Panc1 (cell line): ENCODE measurements at regions not wholly inside any gene's neighbourhood (a gene's known extent, or its start where the extent isn't known, plus 50 kb on each side); places are given as distances from the start of the nearest gene placed in this dataset.
A peak's percentile ranks its signal among the peaks of the same experiment; 100 is the strongest.

Source experiments
- ATAC-seq: fragments of 200-7000 bp; cut with Tn5 transposase; 2 replicates; pipeline ENCODE4 v1.9.1; 2020; ENCODE audit warnings: mild to moderate bottlenecking, moderate library complexity
- BruUV-seq: library from RNA; stranded (reverse); fragments of 400-500 nt; replicated peaks from 2 replicates; lab custom pipeline; 2021; lab: Mats Ljungman, UMichigan
- CTCF ChIA-PET: fragments of 300-600 bp; sonication (Branson Sonifier 250); formaldehyde crosslinking; loops from one replicate; lab custom pipeline; 2022; ENCODE audit warnings: antibody characterized with exemption; lab: Charles Lee
- POLR2A ChIA-PET: fragments of 300-600 bp; sonication (Branson Sonifier 250); formaldehyde crosslinking; loops from one replicate; lab custom pipeline; 2022; ENCODE audit warnings: antibody characterized with exemption; lab: Charles Lee
- DNase-seq: peaks from one replicate; pipeline ENCODE4 v3.0.0-alpha.2; 2010; ENCODE audit warnings: low read depth, low spot score
- H3K27ac ChIP-seq: 2 replicates; pipeline ENCODE4 v1.5.1; 2011; ENCODE audit warnings: mild to moderate bottlenecking, low read length, inconsistent platforms
- H3K27me3 ChIP-seq: fragments of 200-500 bp; sonication (Bioruptor generic); 2 replicates; pipeline ENCODE4 v1.6.0; 2014; ENCODE audit warnings: low read length, inconsistent platforms; ENCODE audit not compliant: control insufficient read depth, insufficient read depth
- H3K36me3 ChIP-seq: fragments of 200-500 bp; sonication (Bioruptor generic); 2 replicates; pipeline ENCODE4 v1.5.1; 2014; ENCODE audit warnings: inconsistent platforms, mild to moderate bottlenecking, low read length, moderate library complexity; ENCODE audit not compliant: control insufficient read depth, insufficient read depth
- H3K4me1 ChIP-seq: 2 replicates; pipeline ENCODE4 v1.5.1; 2011; ENCODE audit warnings: inconsistent platforms, mild to moderate bottlenecking, low read length, moderate library complexity; ENCODE audit not compliant: control insufficient read depth, insufficient read depth
- H3K4me3 ChIP-seq, 2 experiments: 2 replicates each; pipeline ENCODE4 v1.5.1; 2011 to 2012; ENCODE audit warnings: low read depth in 2 of 2, low read length in 2 of 2, mild to moderate bottlenecking in 2 of 2, inconsistent platforms in 1 of 2, moderate library complexity in 1 of 2
- H3K9me3 ChIP-seq: fragments of 200-500 bp; sonication (Bioruptor generic); 2 replicates; pipeline ENCODE4 v1.5.1; 2014; ENCODE audit warnings: low read depth, mild to moderate bottlenecking, inconsistent platforms, low read length, moderate library complexity; ENCODE audit not compliant: control insufficient read depth, insufficient read depth
- CTCF ChIP-seq: fragments of 450-650 bp; IDR thresholded peaks from 2 replicates; pipeline ENCODE4 v1.5.1; 2017; ENCODE audit warnings: mild to moderate bottlenecking
- POLR2AphosphoS5 ChIP-seq: IDR thresholded peaks from 2 replicates; pipeline ENCODE4 v1.6.1; 2012; ENCODE audit warnings: mild to moderate bottlenecking, low read depth, low read length, moderate library complexity
- REST ChIP-seq, 2 experiments: IDR thresholded peaks; 2 replicates each; pipeline ENCODE4 v1.6.1; 2011 to 2012; ENCODE audit warnings: low read depth in 2 of 2, control low read depth in 1 of 2, low read length in 1 of 2, mild to moderate bottlenecking in 1 of 2, moderate library complexity in 1 of 2; ENCODE audit not compliant: insufficient read depth in 1 of 2
- SIN3A ChIP-seq: IDR thresholded peaks from 2 replicates; pipeline ENCODE4 v1.6.1; 2012; ENCODE audit warnings: low read depth, mild to moderate bottlenecking, low read length, moderate library complexity, borderline replicate concordance; ENCODE audit not compliant: insufficient read depth
- TCF7L2 ChIP-seq: IDR thresholded peaks from 2 replicates; pipeline ENCODE4 v1.6.1; 2011; ENCODE audit warnings: mild to moderate bottlenecking, low read depth, low read length, inconsistent platforms
- in situ Hi-C: cut with HindIII; loops from 2 replicates; pipeline ENCODE4 v1.10.0; 2016; ENCODE audit warnings: low sequenced_read_pairs, low pct_unique_long_range_greater_than_20kb
- intact Hi-C: fragments of 100-400 bp; cut with micrococcal nuclease; formaldehyde crosslinking; loops from one replicate; pipeline ENCODE4 v1.10.0; 2022; ENCODE audit not compliant: unreplicated experiment

GRCh38 chr5:56346741-56347535 lies 113.8 kb upstream of the ANKRD55 start:
- Histone ChIP-seq H3K4me3 (no peak overlapping the region), H3K36me3 (no peaks in the 10 kb centered on the region), H3K27ac (peak overlapping the region; percentile 40; the same call in 1 of the 2 replicates), H3K4me1 (peaks cover 16% of the 10 kb centered on the region), H3K9me3 (no peaks in the 10 kb centered on the region), H3K27me3 (no peaks in the 10 kb centered on the region)
- DNase-seq (peak; percentile 72), ATAC-seq (peak; percentile 59)
- intact Hi-C loops (no loop called here), in situ Hi-C loops (no loop called here)
- ChIA-PET POLR2A (no interaction called here), CTCF (no interaction called here)
- no peak for TF ChIP-seq SIN3A
- TF ChIP-seq POLR2AphosphoS5, result no peak
- TF ChIP-seq REST (IDR thresholded peaks at IDR 0.05; ENCODE audit: insufficient read depth in 1 of 2, low read depth in 2 of 2, low read length in 1 of 2), result no peak
- no peak for TF ChIP-seq TCF7L2
- no peak for TF ChIP-seq CTCF
- BruUV-seq, result no TSS peak

- H3K27ac ChIP-seq, result no peak overlapping the region
- POLR2A ChIA-PET, result no interaction called here
Observed at GRCh38 chr5:56346044-56346710, 113.0 kb upstream of the ANKRD55 start.

More at GRCh38 chr5:56346044-56346710, 113.0 kb upstream of the ANKRD55 start:
- no TSS peak for BruUV-seq
- Histone ChIP-seq H3K27me3 (no peaks in the 10 kb centered on the region), H3K9me3 (no peaks in the 10 kb centered on the region), H3K4me1 (peaks cover 13% of the 10 kb centered on the region), H3K4me3 (no peak overlapping the region), H3K36me3 (no peaks in the 10 kb centered on the region)
- CTCF ChIA-PET, result no interaction called here
- TF ChIP-seq TCF7L2, result no peak
- TF ChIP-seq POLR2AphosphoS5, result no peak
- TF ChIP-seq REST (IDR thresholded peaks at IDR 0.05; ENCODE audit: insufficient read depth in 1 of 2, low read depth in 2 of 2, low read length in 1 of 2), result no peak
- TF ChIP-seq SIN3A, result no peak
- no peak for TF ChIP-seq CTCF
- intact Hi-C loops, result no loop called here
- in situ Hi-C loops, result no loop called here
- DNase-seq, result no peak
- ATAC-seq, result no peak
